GM23248 (cell line): ENCODE measurements at regions not wholly inside any gene's neighbourhood (a gene's known extent, or its start where the extent isn't known, plus 50 kb on each side); places are given as distances from the start of the nearest gene placed in this dataset.

Source experiments
- DNase-seq: peaks from one replicate; pipeline ENCODE4 v3.0.0-alpha.2; 2015
- H2AFZ ChIP-seq: fragments of 200-600 bp; sonication (generic); 2 replicates; pipeline ENCODE4 v1.6.1; 2016; ENCODE audit warnings: antibody characterized with exemption
- H3F3A ChIP-seq: fragments of 200-600 bp; sonication (generic); 2 replicates; pipeline ENCODE4 v1.6.1; 2016; ENCODE audit warnings: mild to moderate bottlenecking, antibody characterized with exemption, mixed run types; ENCODE audit not compliant: insufficient read depth
- H3K27ac ChIP-seq: fragments of 200-600 bp; sonication (generic); 2 replicates; pipeline ENCODE4 v1.5.1; 2016; ENCODE audit warnings: mild to moderate bottlenecking
- H3K27me3 ChIP-seq: fragments of 200-600 bp; sonication (generic); replicated peaks from 2 replicates; pipeline ENCODE4 v1.6.1; 2016; ENCODE audit warnings: mild to moderate bottlenecking; ENCODE audit not compliant: insufficient read depth
- H3K36me3 ChIP-seq: fragments of 200-600 bp; sonication (generic); 2 replicates; pipeline ENCODE4 v1.6.1; 2016; ENCODE audit warnings: low read depth, mild to moderate bottlenecking
- H3K4me1 ChIP-seq: fragments of 200-600 bp; sonication (generic); 2 replicates; pipeline ENCODE4 v1.6.1; 2016; ENCODE audit warnings: mild to moderate bottlenecking; ENCODE audit not compliant: insufficient read depth
- H3K4me2 ChIP-seq: fragments of 200-600 bp; sonication (generic); one replicate; pipeline ENCODE4 v1.6.1; 2016; ENCODE audit warnings: mild to moderate bottlenecking; ENCODE audit not compliant: unreplicated experiment
- H3K4me3 ChIP-seq: fragments of 200-600 bp; sonication (generic); 2 replicates; pipeline ENCODE4 v1.5.1; 2016; ENCODE audit warnings: mild to moderate bottlenecking
- H3K79me2 ChIP-seq: fragments of 200-600 bp; sonication (generic); 2 replicates; pipeline ENCODE4 v1.6.1; 2016; ENCODE audit warnings: mild to moderate bottlenecking; ENCODE audit not compliant: insufficient read depth
- H3K9ac ChIP-seq: fragments of 200-600 bp; sonication (generic); 2 replicates; pipeline ENCODE4 v1.6.1; 2016; ENCODE audit warnings: mild to moderate bottlenecking
- H3K9me2 ChIP-seq: fragments of 200-600 bp; sonication (generic); 2 replicates; pipeline ENCODE4 v1.6.1; 2016; ENCODE audit warnings: mixed run types, mild to moderate bottlenecking, moderate library complexity; ENCODE audit not compliant: insufficient read depth
- H3K9me3 ChIP-seq: fragments of 200-600 bp; sonication (generic); one replicate; pipeline ENCODE4 v1.6.1; 2017; ENCODE audit warnings: low read depth
- H4K20me1 ChIP-seq: fragments of 200-600 bp; sonication (generic); 2 replicates; pipeline ENCODE4 v1.6.0; 2016; ENCODE audit not compliant: insufficient read depth
- EZH2 ChIP-seq: fragments of 200-600 bp; sonication (generic); IDR thresholded peaks from 2 replicates; pipeline ENCODE4 v1.6.1; 2018; ENCODE audit warnings: antibody characterized with exemption, mild to moderate bottlenecking; ENCODE audit not compliant: insufficient read depth, poor library complexity, severe bottlenecking
- EZH2phosphoT487 ChIP-seq: fragments of 200-600 bp; sonication (generic); IDR thresholded peaks from 2 replicates; pipeline ENCODE4 v1.6.1; 2018; ENCODE audit warnings: antibody characterized with exemption, moderate library complexity, mild to moderate bottlenecking, low read depth; ENCODE audit not compliant: insufficient read depth
- WGBS, 2 experiments: methylation state at CpG; one replicate each; pipeline ENCODE4 v1.1.6; 2015 to 2017; ENCODE audit warnings: low lambda C conversion rate in 2 of 2, low coverage in 1 of 2; ENCODE audit errors: missing lambda C conversion rate in 2 of 2; 5-methylcytosine and 5-hydroxymethylcytosine counted together
- in situ Hi-C: fragments of 300-500 bp; cut with MboI; formaldehyde crosslinking; loops from 2 replicates; pipeline ENCODE4 v1.15.0; 2020

DNA sequence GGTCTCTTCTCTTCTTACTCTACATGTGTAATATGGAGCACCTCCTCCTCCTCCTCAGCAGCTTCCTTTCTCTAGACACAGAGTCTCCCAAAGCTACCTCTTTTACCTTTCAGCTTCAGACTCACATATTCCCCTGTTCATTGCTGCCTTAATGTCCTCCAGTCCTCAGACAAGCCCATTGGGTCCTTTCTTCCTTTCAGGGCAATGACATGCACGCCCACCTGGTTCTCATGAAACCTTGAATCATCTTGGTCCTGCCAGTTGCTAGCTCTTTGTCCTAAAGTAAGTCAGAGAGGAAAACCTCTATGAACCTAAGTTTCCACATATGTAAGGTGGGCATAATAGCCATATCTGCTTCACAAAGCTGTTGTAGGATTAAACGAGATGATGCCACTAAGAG, 227.0 kb downstream of the RPS24 start:
- Histone ChIP-seq H3K4me2 (no peak overlapping the region), H3K9me3 (no peaks in the 10 kb centered on the region), H3K4me3 (no peak overlapping the region), H3K79me2 (no peaks in the 10 kb centered on the region), H3K4me1 (peaks cover 44% of the 10 kb centered on the region), H3K27me3 (no peaks in the 10 kb centered on the region), H3K9ac (no peak overlapping the region), H3K36me3 (no peaks in the 10 kb centered on the region), H4K20me1 (no peaks in the 10 kb centered on the region), H2AFZ (no peak overlapping the region), H3K9me2 (no peaks in the 10 kb centered on the region), H3F3A (peaks cover 17% of the 10 kb centered on the region), H3K27ac (0 out of 2 replicates have a peak overlapping the region, but pooled peaks have one; percentile 10)
- 93 to 98% methylated on average over 2 of the region's 2 CpGs for WGBS, 2 experiments
- TF ChIP-seq EZH2phosphoT487: no peak
- no peak for TF ChIP-seq EZH2
- DNase-seq: peak; percentile 53
- in situ Hi-C loops: no loop called here

DNA sequence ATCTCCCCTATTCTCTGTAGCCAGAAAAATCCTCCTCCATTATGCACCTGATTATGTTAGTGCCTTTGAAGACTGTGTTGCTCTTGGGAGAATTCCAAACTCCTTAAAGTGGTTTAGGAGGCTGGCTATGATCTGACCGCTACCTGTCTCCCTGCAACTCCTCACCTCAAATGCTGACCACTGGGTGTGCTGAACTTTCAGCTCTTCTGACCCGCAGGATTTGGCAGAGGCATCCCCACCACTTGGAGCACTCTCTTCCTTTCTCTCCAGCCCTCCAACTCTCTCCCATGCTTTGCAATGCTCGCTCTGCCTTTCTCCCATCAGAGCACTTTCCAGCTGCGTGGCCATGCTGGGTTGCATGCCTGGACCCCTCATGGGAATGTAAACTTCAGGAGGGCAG, 227.6 kb downstream of the RPS24 start:
- Histone ChIP-seq H3K9me3 (no peaks in the 10 kb centered on the region), H3K27ac (0 out of 2 replicates have a peak overlapping the region, but pooled peaks have one; percentile 10), H3K4me2 (no peak overlapping the region), H2AFZ (no peak overlapping the region), H4K20me1 (no peaks in the 10 kb centered on the region), H3K27me3 (no peaks in the 10 kb centered on the region), H3K36me3 (no peaks in the 10 kb centered on the region), H3K9me2 (no peaks in the 10 kb centered on the region), H3K9ac (no peak overlapping the region), H3K4me1 (peaks cover 39% of the 10 kb centered on the region), H3K4me3 (no peak overlapping the region), H3K79me2 (no peaks in the 10 kb centered on the region), H3F3A (peaks cover 15% of the 10 kb centered on the region)
- TF ChIP-seq EZH2 (no peak), EZH2phosphoT487 (no peak)
- 95 to 100% methylated on average over 4 of the region's 4 CpGs for WGBS, 2 experiments
- no peak for DNase-seq
- in situ Hi-C loops: no loop called here

DNA sequence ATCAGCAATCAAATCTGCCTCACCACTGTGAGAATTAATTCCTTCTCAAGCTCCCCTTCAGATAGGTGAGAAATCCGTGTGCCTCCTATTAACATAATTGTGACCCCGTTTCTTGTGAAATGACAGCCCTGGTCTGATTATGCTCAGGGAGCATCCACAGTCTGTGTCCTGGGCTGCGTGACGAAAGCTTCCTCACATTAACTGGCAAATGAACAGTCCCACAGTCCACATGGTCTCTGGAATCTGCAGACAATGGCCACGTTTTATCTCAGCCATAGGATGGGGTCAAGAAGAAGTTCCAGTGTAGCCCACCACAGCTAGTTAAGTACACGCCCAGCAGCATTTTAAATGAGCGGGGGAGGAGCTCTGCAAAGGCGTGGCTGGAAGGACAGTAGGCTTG, 229.2 kb downstream of the RPS24 start:
- WGBS, 2 experiments: 65 to 69% methylated on average over 8 of the region's 8 CpGs
- H2AFZ ChIP-seq: 0 out of 2 replicates have a peak overlapping the region, but pooled peaks have one; percentile 7

DNA sequence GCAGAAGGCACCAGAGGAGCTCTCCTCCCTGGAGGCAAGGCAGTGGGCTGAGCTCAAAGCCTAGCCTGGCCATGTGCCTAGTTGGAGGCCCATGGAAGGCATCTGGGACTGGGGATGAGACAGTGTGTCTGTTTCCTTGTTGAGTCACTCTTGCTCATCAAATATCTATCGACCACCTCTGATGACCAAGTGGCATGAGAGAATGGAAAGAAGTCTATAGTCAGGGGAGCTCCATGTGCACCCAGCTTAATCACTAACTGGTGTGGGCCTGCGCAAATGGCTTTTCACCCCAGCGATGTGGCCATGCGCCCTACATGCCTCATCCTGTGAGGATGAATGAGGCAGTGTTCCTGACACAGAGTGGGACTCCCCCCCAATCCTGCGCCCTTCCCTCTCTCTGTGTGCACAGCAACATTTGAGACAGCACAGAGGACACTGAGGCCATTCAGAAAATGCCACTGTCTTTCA, 229.9 kb downstream of the RPS24 start:
- TF ChIP-seq EZH2 (no peak), EZH2phosphoT487 (no peak)
- peak overlapping the region; percentile 63 for H3K4me2 ChIP-seq
- peaks cover 39% of the 10 kb centered on the region for H3K4me1 ChIP-seq
- H3K36me3 ChIP-seq: no peaks in the 10 kb centered on the region
- in situ Hi-C loops: no loop called here
- WGBS, 2 experiments: 3 to 5% methylated on average over 5 of the region's 5 CpGs
- no peaks in the 10 kb centered on the region for H4K20me1 ChIP-seq
- peak overlapping the region; percentile 79 for H3K9ac ChIP-seq
- DNase-seq: peak; percentile 99
- H2AFZ ChIP-seq: peak overlapping the region; percentile 19; the same call in 1 of the 2 replicates
- H3F3A ChIP-seq: peaks cover 10% of the 10 kb centered on the region
- H3K79me2 ChIP-seq: no peaks in the 10 kb centered on the region
- no peak overlapping the region for H3K4me3 ChIP-seq
- no peaks in the 10 kb centered on the region for H3K27me3 ChIP-seq
- H3K9me2 ChIP-seq: no peaks in the 10 kb centered on the region
- no peaks in the 10 kb centered on the region for H3K9me3 ChIP-seq
- H3K27ac ChIP-seq: peak overlapping the region; percentile 98

More for the DNA sequence above, 229.2 kb downstream of the RPS24 start:
- in situ Hi-C loops: no loop called here
- Histone ChIP-seq H3K4me3 (no peak overlapping the region), H3K79me2 (no peaks in the 10 kb centered on the region), H4K20me1 (no peaks in the 10 kb centered on the region), H3K9me3 (no peaks in the 10 kb centered on the region), H3K4me2 (no peak overlapping the region), H3K4me1 (peaks cover 39% of the 10 kb centered on the region), H3K27me3 (no peaks in the 10 kb centered on the region), H3F3A (peaks cover 10% of the 10 kb centered on the region), H3K36me3 (no peaks in the 10 kb centered on the region), H3K27ac (peak overlapping the region; percentile 98), H3K9ac (peak overlapping the region; percentile 73), H3K9me2 (no peaks in the 10 kb centered on the region)
- no peak for TF ChIP-seq EZH2
- no peak for TF ChIP-seq EZH2phosphoT487
- DNase-seq: peak; percentile 34
